ENCODE measurements at regions not wholly inside any gene's neighbourhood (a gene's known extent, or its start where the extent isn't known, plus 50 kb on each side); places are given as distances from the start of the nearest gene placed in this dataset.

DNA sequence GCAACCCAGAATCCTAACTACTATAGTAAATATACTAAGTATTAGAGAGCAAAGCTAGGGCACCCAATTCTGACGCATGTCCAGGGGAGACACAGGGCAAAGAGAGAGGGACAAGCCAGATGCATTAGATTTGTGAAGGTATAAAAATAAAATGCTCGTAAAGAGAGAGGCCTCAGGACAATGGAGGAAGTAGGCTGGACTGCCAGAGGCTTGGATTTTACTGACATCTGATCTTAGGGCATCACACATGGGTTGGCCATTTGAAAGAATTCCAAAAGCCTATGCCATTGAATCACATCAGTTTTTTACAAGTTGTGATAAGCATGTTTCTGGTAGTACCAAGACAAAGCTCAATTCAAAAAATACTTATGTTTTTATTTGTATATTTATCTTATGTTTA is 149.3 kb upstream of the MSX2 start:
- POLR2A ChIA-PET = no interaction called here
- no peaks in the 10 kb centered on the region for H3K36me3 ChIP-seq (ENCODE audit: control insufficient read depth in 2 of 2, extremely low read depth in 1 of 2, insufficient read depth in 2 of 2, low read length in 2 of 2)
- no peak for DNase-seq (ENCODE audit: low read depth, low spot score)
- H3K27me3 ChIP-seq (ENCODE audit: control insufficient read depth in 2 of 2, insufficient read depth in 2 of 2, low read length in 2 of 2) = no peaks in the 10 kb centered on the region
- dilution Hi-C loops (cut with MboI; ENCODE audit: extremely low pct_ligation_motif_present, low sequenced_read_pairs) (no loop called here), intact Hi-C loops (cut with micrococcal nuclease) (no loop called here)
- no peaks in the 10 kb centered on the region for H4K20me1 ChIP-seq (replicated peaks; ENCODE audit: control insufficient read depth, extremely low read depth, insufficient read depth, low read length)
- H2AFZ ChIP-seq (ENCODE audit: low read depth, low read length) = no peak overlapping the region
- no peak for FAIRE-seq
- no peaks in the 10 kb centered on the region for H3K9me1 ChIP-seq (replicated peaks; ENCODE audit: control insufficient read depth, extremely low read depth, insufficient read depth, low read length)
- H3K9me3 ChIP-seq (replicated peaks; ENCODE audit: control insufficient read depth, insufficient read depth, low read length) = no peaks in the 10 kb centered on the region
- no TSS peak for BruUV-seq (replicated peaks)
- no peak for TF ChIP-seq CTCF (IDR thresholded peaks at IDR 0.05; ENCODE audit: extremely low read depth in 1 of 2, insufficient read depth in 1 of 2, low read depth in 1 of 2, low read length in 2 of 2)
- TF ChIP-seq POLR2A (IDR thresholded peaks at IDR 0.05; ENCODE audit: low read depth, low read length) = no peak
- no peak for TF ChIP-seq GATA2 (IDR thresholded peaks at IDR 0.05; ENCODE audit: insufficient read depth, insufficient read length, low read depth, low read length)
- H3K27ac ChIP-seq (ENCODE audit: insufficient read depth, low read depth, low read length) = no peak overlapping the region
- H3K4me1 ChIP-seq (ENCODE audit: control insufficient read depth, extremely low read depth, insufficient read depth, low read length) = no peaks in the 10 kb centered on the region
- CTCF ChIA-PET = no interaction called here
- H3K4me2 ChIP-seq (ENCODE audit: insufficient read depth, low read length) = no peak overlapping the region
- no peaks in the 10 kb centered on the region for H3K79me2 ChIP-seq (ENCODE audit: control insufficient read depth, insufficient read depth, low read length)
- H3K4me3 ChIP-seq (replicated peaks in 1 of 3; ENCODE audit: insufficient read depth in 1 of 3, low read depth in 1 of 3, low read length in 3 of 3) = no peak overlapping the region
- H3K9ac ChIP-seq (replicated peaks; ENCODE audit: extremely low read depth, insufficient read depth, low read length) = no peak overlapping the region

GRCh38 chr5:174576042-174576441 is 148.3 kb upstream of the MSX2 start:
- Histone ChIP-seq H3K4me3 (replicated peaks in 1 of 3; ENCODE audit: insufficient read depth in 1 of 3, low read depth in 1 of 3, low read length in 3 of 3) (no peak overlapping the region), H2AFZ (ENCODE audit: low read depth, low read length) (no peak overlapping the region), H3K9me1 (replicated peaks; ENCODE audit: control insufficient read depth, extremely low read depth, insufficient read depth, low read length) (no peaks in the 10 kb centered on the region), H3K4me2 (ENCODE audit: insufficient read depth, low read length) (no peak overlapping the region), H3K27ac (ENCODE audit: insufficient read depth, low read depth, low read length) (no peak overlapping the region), H3K79me2 (ENCODE audit: control insufficient read depth, insufficient read depth, low read length) (no peaks in the 10 kb centered on the region), H3K9me3 (replicated peaks; ENCODE audit: control insufficient read depth, insufficient read depth, low read length) (no peaks in the 10 kb centered on the region), H4K20me1 (replicated peaks; ENCODE audit: control insufficient read depth, extremely low read depth, insufficient read depth, low read length) (no peaks in the 10 kb centered on the region), H3K9ac (replicated peaks; ENCODE audit: extremely low read depth, insufficient read depth, low read length) (no peak overlapping the region), H3K4me1 (ENCODE audit: control insufficient read depth, extremely low read depth, insufficient read depth, low read length) (no peaks in the 10 kb centered on the region), H3K36me3 (ENCODE audit: control insufficient read depth in 2 of 2, extremely low read depth in 1 of 2, insufficient read depth in 2 of 2, low read length in 2 of 2) (no peaks in the 10 kb centered on the region), H3K27me3 (ENCODE audit: control insufficient read depth in 2 of 2, insufficient read depth in 2 of 2, low read length in 2 of 2) (no peaks in the 10 kb centered on the region)
- TF ChIP-seq POLR2A (IDR thresholded peaks at IDR 0.05; ENCODE audit: low read depth, low read length) (no peak), GATA2 (IDR thresholded peaks at IDR 0.05; ENCODE audit: insufficient read depth, insufficient read length, low read depth, low read length) (no peak), EZH2 (IDR thresholded peaks at IDR 0.05; ENCODE audit: borderline replicate concordance, low read depth, low read length, severe bottlenecking) (no peak), POLR2AphosphoS5 (IDR thresholded peaks at IDR 0.05; ENCODE audit: insufficient read depth, low read depth, low read length) (no peak), FOS (IDR thresholded peaks at IDR 0.05; ENCODE audit: borderline replicate concordance, insufficient read depth, low read length) (no peak), MYC (IDR thresholded peaks at IDR 0.05; ENCODE audit: low read depth, low read length) (no peak)
- ChIA-PET CTCF (no interaction called here), POLR2A (no interaction called here)
- no TSS peak for BruUV-seq (replicated peaks)
- FAIRE-seq (no peak), DNase-seq (ENCODE audit: low read depth, low spot score) (no peak)
- intact Hi-C loops (cut with micrococcal nuclease) (no loop called here), dilution Hi-C loops (cut with MboI; ENCODE audit: extremely low pct_ligation_motif_present, low sequenced_read_pairs) (no loop called here)
